Neuron (in vitro differentiated cells): ENCODE measurements at regions not wholly inside any gene's neighbourhood (a gene's known extent, or its start where the extent isn't known, plus 50 kb on each side); places are given as distances from the start of the nearest gene placed in this dataset.
"Not testable (repeated sequence)": the region's sequence is repeated elsewhere in the genome, so short reads cannot be mapped to it uniquely, and the experiment has no call there.

Experiments used
- H2AFZ ChIP-seq: one replicate; pipeline ENCODE4 v1.6.1; 2013; ENCODE audit warnings: low read depth, mild to moderate bottlenecking, inconsistent platforms, low read length, moderate library complexity
- H3K27me3 ChIP-seq: one replicate; pipeline ENCODE4 v1.6.1; 2013; ENCODE audit warnings: low read length; ENCODE audit not compliant: insufficient read depth
- H3K36me3 ChIP-seq: one replicate; pipeline ENCODE4 v1.6.1; 2013; ENCODE audit warnings: low read length; ENCODE audit not compliant: insufficient read depth
- H3K4me1 ChIP-seq: one replicate; pipeline ENCODE4 v1.6.1; 2013; ENCODE audit warnings: low read length; ENCODE audit not compliant: insufficient read depth
- H3K4me3 ChIP-seq: 2 replicates; pipeline ENCODE4 v1.5.1; 2013; ENCODE audit warnings: mild to moderate bottlenecking, low read length, moderate library complexity
- H3K9me3 ChIP-seq: one replicate; pipeline ENCODE4 v1.6.1; 2013; ENCODE audit warnings: low read length

- no peak overlapping the region for H3K4me3 ChIP-seq
- H3K9me3 ChIP-seq = no peaks in the 10 kb centered on the region
Measured at GRCh38 chr6:27168586-27169443, 78.7 kb upstream of the PRSS16 start.

GRCh38 chr6:27172524-27173231, 74.8 kb upstream of the PRSS16 start:
- not testable (repeated sequence) for H3K27me3 ChIP-seq, H3K36me3 ChIP-seq, H3K4me3 ChIP-seq, H3K4me1 ChIP-seq, H3K9me3 ChIP-seq, H2AFZ ChIP-seq

More at GRCh38 chr6:27168586-27169443, 78.7 kb upstream of the PRSS16 start:
- H3K36me3 ChIP-seq = no peaks in the 10 kb centered on the region
- H3K27me3 ChIP-seq = no peaks in the 10 kb centered on the region
- no peaks in the 10 kb centered on the region for H3K4me1 ChIP-seq
- no peak overlapping the region for H2AFZ ChIP-seq

GRCh38 chr6:27173232-27173601, 74.3 kb upstream of the PRSS16 start:
- H3K4me1 ChIP-seq, H2AFZ ChIP-seq, H3K36me3 ChIP-seq, H3K4me3 ChIP-seq, H3K9me3 ChIP-seq, H3K27me3 ChIP-seq: not testable (repeated sequence)

GRCh38 chr6:27174958-27175357, 72.5 kb upstream of the PRSS16 start:
- Histone ChIP-seq H3K4me3 (no peak overlapping the region), H3K27me3 (no peaks in the 10 kb centered on the region), H2AFZ (no peak overlapping the region), H3K4me1 (no peaks in the 10 kb centered on the region), H3K36me3 (no peaks in the 10 kb centered on the region), H3K9me3 (no peaks in the 10 kb centered on the region)

GRCh38 chr6:27176096-27176495, 71.4 kb upstream of the PRSS16 start:
- Histone ChIP-seq H3K4me1 (no peaks in the 10 kb centered on the region), H3K27me3 (no peaks in the 10 kb centered on the region), H3K4me3 (no peak overlapping the region), H3K36me3 (no peaks in the 10 kb centered on the region), H2AFZ (no peak overlapping the region), H3K9me3 (no peaks in the 10 kb centered on the region)

GRCh38 chr6:27176523-27177484, 70.7 kb upstream of the PRSS16 start:
- Histone ChIP-seq H2AFZ (peak overlapping the region; percentile 89), H3K27me3 (no peaks in the 10 kb centered on the region), H3K4me3 (peak overlapping the region; percentile 86), H3K36me3 (no peaks in the 10 kb centered on the region), H3K4me1 (no peaks in the 10 kb centered on the region), H3K9me3 (no peaks in the 10 kb centered on the region)

GRCh38 chr6:27177485-27178406, 69.8 kb upstream of the PRSS16 start:
- Histone ChIP-seq H2AFZ (peak overlapping the region; percentile 50), H3K4me3 (peak overlapping the region; percentile 86), H3K36me3 (no peaks in the 10 kb centered on the region), H3K27me3 (no peaks in the 10 kb centered on the region), H3K4me1 (no peaks in the 10 kb centered on the region), H3K9me3 (no peaks in the 10 kb centered on the region)

- H3K36me3 ChIP-seq = no peaks in the 10 kb centered on the region
- no peaks in the 10 kb centered on the region for H3K27me3 ChIP-seq
- no peaks in the 10 kb centered on the region for H3K9me3 ChIP-seq
- peak overlapping the region; percentile 86 for H3K4me3 ChIP-seq
- no peaks in the 10 kb centered on the region for H3K4me1 ChIP-seq
- peak overlapping the region; percentile 50 for H2AFZ ChIP-seq
Measured at GRCh38 chr6:27178407-27178730, 69.1 kb upstream of the PRSS16 start.

- H3K9me3 ChIP-seq = no peaks in the 10 kb centered on the region
- H3K4me3 ChIP-seq = peak overlapping the region; percentile 86
- H3K27me3 ChIP-seq = no peaks in the 10 kb centered on the region
- H3K36me3 ChIP-seq = no peaks in the 10 kb centered on the region
- H2AFZ ChIP-seq = peak overlapping the region; percentile 50
- H3K4me1 ChIP-seq = no peaks in the 10 kb centered on the region
Measured at GRCh38 chr6:27178860-27179259, 68.6 kb upstream of the PRSS16 start.

GRCh38 chr6:27183060-27183832, 64.3 kb upstream of the PRSS16 start:
- no peaks in the 10 kb centered on the region for H3K9me3 ChIP-seq
- H3K4me3 ChIP-seq = no peak overlapping the region
- H3K27me3 ChIP-seq = no peaks in the 10 kb centered on the region
- H2AFZ ChIP-seq = no peak overlapping the region
- H3K4me1 ChIP-seq = peaks cover under 1% of the 10 kb centered on the region
- H3K36me3 ChIP-seq = no peaks in the 10 kb centered on the region

GRCh38 chr6:27187231-27188060, 60.1 kb upstream of the PRSS16 start:
- peaks cover 2% of the 10 kb centered on the region for H3K4me1 ChIP-seq
- H3K4me3 ChIP-seq = peak overlapping the region; percentile 62
- H2AFZ ChIP-seq = peak overlapping the region; percentile 82
- no peaks in the 10 kb centered on the region for H3K27me3 ChIP-seq
- no peaks in the 10 kb centered on the region for H3K9me3 ChIP-seq
- H3K36me3 ChIP-seq = no peaks in the 10 kb centered on the region
